ENCODE measurements at regions not wholly inside any gene's neighbourhood (a gene's known extent, or its start where the extent isn't known, plus 50 kb on each side); places are given as distances from the start of the nearest gene placed in this dataset.

DNA sequence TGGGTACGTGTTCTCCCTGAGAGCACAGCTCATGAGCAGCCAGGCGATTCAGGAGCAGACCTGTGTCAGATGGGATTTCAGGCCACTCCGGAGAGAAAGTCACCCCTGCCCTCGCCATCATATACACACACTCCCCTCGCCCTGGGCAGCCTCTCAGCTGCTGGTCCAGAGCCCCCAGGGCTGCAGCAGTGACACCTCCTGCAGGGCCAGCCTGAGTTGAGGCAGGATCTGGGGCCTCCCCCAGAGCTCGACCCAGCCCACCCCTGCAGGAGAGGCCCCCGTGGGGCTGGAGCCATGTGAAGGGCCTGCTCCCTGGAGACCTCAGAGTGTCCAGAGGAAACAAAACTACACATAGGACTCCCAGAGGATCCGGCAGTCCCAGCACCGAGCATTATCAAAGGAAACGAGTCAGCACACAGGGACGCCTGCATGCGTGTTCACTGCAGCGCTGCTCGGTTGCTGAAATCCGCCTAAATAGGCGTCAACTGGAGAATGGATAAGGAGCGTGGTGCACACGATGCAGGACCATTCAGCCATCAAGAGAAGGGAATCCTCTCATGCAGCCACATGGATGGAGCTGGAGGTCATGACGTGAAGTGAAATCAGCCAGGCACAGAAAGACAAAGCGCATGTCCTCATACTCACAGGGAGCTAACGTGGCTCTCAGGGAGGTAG, 104.0 kb downstream of the TNFAIP2 start:
- no peak for TF ChIP-seq POLR2AphosphoS5 (IDR thresholded peaks at IDR 0.05; ENCODE audit: low read depth, low read length)
- no peak for TF ChIP-seq POLR2A (IDR thresholded peaks at IDR 0.05; ENCODE audit: low read depth, low read length)
- no peak for TF ChIP-seq TAF1 (IDR thresholded peaks at IDR 0.05; ENCODE audit: borderline replicate concordance, low read depth, low read length)
